Forelimb muscle (tissue), 1 donor: ENCODE measurements at regions not wholly inside any gene's neighbourhood (a gene's known extent, or its start where the extent isn't known, plus 50 kb on each side); places are given as distances from the start of the nearest gene placed in this dataset.

ENCODE experiments used
- DNase-seq: peaks from one replicate; pipeline ENCODE4 v3.0.0-alpha.2; 2013; ENCODE audit warnings: low read depth

GRCh38 chr18:46321955-46322354, 217.8 kb downstream of the HAUS1 start:
- no peak for DNase-seq

DNA sequence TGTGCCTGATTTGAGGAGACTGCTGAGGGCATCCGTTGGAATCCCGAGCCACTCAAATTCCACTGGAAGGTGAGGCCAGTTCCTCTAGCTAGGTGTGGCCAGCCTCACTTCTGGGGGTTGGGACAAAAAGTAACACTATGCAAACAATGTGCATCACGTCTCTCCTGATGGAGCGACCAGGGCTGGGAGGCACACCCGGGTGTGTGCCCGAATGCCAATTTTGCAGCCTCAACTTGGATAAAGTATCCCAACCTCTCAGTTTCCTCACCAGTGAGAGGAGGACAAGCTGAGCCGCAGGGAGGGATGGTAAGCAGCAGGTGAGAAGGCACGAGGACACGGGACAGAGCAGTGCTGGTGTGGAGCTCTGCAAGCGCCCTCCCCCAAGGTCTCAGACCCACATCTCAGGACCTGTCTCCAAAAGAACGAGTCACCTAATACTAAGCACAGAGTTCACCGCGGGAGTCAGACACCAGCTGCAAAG, 218.3 kb downstream of the HAUS1 start:
- no peak for DNase-seq

DNA sequence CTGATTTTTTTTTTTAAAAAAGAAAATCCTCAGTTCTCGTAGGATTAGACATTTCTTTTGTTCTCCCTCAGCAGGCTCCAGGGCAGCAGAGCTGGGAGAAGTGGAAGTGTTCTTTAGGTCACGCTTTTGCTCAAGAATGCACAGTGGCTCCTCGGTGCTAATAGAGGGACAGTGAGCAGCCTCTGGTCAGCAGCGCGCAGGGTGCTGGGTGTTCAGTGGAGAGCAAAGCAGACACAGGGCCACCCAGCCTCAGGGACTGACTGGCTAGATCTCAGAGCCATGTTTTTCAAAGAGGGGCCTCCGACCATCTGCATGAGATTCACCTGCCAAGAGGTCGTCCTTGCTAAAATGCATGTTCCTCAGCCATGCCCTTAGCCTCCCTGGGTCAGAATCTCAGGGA, 218.8 kb downstream of the HAUS1 start:
- no peak for DNase-seq

DNA sequence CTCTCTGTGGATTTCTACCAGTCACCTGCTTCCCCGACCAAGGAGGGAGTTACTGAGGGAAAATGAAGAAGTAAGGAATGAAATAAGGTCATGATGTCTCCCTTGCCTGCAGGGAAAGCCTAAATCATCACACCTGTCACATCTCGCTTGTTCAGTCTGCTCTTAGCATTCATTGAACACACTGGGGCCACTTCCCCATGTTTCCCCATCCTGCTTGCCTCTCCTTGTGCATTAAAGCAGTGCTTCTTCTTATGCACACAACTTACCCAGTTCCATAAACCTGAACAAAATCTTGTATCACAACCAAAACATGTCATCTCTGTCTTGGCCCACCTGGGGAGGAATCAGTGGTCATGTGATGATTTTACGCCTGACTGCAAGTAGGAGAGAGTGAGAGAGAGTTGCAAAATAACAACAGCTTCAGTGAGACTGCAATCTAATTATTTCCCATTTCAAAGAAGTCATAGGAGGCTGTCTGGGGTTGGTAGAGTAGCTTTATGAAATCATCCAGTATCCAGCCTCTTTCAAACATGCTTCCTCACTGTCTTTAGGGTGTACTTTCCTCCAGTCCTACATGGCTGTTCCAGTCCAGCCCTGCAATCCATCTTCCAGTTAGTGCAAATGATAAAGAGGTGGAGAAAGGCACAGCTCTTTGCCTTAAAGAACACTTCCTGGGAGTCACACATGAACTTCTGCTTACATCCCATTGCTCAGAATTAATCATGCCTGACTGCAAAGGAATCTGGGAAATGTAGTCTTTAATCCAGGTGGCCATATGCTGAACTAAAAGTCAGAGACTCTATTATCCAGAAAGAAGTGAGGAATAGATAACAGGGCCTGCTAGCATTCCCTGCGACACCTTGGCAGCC, 220.1 kb downstream of the HAUS1 start:
- no peak for DNase-seq

DNA sequence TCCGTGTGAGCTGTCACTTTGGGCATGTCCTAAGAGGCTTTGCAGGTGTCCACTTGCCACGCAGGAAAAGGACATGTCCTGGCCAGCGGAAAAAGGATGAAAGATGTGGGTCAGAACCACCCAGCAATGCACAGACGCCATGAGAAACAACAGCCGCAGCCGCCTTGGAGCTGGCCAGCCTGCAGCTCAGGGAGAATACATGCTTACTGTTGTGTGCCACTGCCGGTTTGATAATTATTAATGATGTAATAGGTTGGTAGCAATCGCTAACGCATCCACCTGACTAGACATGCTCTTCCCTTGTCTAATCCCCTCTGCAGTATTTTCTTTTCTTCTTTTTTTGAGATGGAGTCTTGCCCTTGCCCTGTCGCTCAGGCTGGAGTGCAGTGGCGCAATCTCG, 221.7 kb downstream of the HAUS1 start:
- DNase-seq, result no peak

GRCh38 chr18:46329736-46330246, 225.6 kb downstream of the HAUS1 start:
- no peak for DNase-seq

- DNase-seq, result no peak
Observed at GRCh38 chr18:46331316-46331715, 227.1 kb downstream of the HAUS1 start.

DNA sequence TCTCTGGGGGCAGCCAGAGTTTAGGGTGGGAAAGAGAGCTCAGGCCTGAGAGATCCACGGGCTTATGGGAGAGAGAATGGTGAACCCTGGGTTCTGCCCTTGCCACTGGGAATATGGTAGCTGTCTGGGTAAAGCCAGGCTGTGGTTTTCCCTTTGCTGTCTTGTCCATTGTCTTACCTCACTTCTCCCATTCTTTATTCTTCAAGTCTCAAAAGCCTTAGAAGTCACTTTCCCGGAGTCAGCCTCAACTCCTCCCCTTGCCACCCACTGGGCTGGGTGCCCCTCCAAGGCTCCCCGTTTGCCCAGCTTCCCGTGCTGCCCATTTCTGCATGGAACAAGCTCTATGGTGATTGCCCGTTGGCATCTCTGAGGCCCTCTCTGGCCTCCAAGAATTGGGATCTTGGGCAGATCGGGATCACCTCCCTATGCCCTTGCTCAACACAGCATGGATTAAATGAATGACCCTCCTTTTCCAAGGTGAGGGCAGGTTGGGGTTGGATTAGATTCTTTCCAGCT, 228.2 kb downstream of the HAUS1 start:
- DNase-seq, result no peak

GRCh38 chr18:46332921-46333341, 228.7 kb downstream of the HAUS1 start:
- DNase-seq, result no peak

- DNase-seq, result no peak
Observed at GRCh38 chr18:46333431-46334135, 229.4 kb downstream of the HAUS1 start.

- no peak for DNase-seq
Observed at GRCh38 chr18:46334868-46335281, 230.7 kb downstream of the HAUS1 start.

GRCh38 chr18:46335534-46336101, 231.4 kb downstream of the HAUS1 start:
- peak; percentile 46 for DNase-seq

DNA sequence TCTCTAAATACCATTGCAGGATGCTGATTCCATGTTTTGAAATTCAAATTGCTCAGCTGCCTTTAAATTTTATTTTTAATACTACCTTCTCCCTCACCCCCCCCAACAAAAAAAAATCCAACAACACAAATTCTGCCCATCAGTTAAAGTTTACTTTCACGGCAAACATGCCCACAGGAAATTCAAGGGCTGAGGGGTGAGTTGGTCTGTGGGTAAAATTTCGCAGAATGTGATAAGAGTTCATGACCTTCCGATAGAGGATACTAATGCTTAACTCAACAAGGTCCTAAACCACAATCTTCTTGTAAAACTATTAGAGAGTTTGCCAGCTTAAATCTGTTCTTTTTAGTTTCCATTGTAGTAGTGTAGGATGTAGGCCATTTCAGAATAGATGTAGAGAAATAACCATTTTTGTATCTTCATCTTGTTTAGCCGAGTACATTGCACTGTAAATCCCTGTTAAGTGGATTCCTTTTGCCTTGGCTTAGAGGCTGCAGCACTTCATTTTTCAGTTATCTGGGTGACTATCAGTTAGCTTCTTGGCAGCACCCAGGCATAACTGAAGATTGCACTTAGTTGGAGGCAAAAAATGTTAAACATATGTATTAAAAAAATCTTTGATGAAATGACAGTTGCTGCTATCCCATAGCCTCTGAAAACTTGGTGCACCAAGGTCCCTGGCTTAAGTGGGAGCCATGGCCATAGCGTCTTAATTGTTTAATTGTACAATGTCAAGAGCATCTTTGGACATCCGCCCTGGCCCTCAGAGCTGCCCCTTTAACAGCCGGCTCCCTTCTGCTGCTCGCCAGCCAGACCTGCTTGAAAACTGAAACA, 232.3 kb downstream of the HAUS1 start:
- no peak for DNase-seq

DNA sequence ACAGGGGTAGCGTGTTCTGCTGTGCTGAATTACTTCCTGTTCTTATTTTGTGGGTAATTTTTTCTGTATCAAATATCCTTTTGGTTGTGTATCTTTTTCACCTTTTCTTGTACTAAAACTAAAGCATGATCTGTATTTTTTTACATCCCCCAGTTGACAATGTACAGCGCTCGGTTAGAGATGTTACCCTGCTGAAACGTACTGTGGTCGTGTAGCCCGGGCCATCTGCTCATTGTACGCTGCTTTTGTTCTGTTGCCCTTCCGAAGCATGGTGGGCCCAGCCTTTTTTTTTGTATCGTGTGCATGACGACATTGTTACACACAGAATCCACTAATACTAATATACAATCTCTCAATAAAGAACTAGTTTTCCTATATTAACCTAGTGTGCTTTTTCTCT, 233.1 kb downstream of the HAUS1 start:
- no peak for DNase-seq

GRCh38 chr18:46338205-46338604, 234.0 kb downstream of the HAUS1 start:
- no peak for DNase-seq

DNA sequence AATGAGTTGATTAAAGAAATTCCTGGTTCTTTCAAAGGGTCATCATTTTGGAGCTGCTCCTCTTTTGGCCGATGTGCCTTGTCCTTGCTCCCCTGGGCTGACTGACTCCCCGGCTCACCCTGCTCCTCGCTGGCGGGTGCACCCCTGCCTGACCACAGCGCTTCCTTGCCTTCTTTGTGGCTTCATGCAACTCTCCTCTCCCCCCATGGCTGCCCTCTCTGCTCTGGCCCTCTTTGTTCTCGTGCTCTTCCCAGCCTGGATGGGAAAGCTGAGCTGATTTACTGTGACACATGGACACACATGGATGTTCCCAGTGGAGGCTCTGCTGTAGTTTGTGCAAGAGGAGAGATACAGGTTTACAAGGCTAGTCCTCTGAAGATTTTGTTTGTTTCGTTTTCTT, 234.6 kb downstream of the HAUS1 start:
- no peak for DNase-seq

- DNase-seq, result no peak
Observed at GRCh38 chr18:46340716-46341115, 236.5 kb downstream of the HAUS1 start.

GRCh38 chr18:46341986-46342525, 237.9 kb downstream of the HAUS1 start:
- DNase-seq, result no peak

DNA sequence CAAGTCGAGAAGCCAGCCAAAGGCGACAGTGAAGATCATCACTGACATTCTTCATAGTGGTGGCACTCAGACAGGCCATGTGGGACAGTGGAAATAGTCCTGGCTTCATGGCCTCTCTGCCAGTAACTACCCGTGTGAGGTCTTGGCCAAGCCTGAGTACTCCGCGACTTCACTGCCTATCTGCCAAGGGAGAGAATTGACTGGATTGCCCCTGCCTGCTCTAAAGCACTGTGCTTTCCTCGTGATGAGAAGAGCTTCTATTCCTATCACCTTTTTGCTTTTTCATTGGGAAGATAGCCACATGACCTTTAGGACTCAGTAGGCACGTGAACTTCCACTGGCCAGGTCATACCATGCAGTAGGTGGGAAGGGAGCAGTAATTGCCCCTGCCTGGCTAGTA, 239.3 kb downstream of the HAUS1 start:
- no peak for DNase-seq

DNA sequence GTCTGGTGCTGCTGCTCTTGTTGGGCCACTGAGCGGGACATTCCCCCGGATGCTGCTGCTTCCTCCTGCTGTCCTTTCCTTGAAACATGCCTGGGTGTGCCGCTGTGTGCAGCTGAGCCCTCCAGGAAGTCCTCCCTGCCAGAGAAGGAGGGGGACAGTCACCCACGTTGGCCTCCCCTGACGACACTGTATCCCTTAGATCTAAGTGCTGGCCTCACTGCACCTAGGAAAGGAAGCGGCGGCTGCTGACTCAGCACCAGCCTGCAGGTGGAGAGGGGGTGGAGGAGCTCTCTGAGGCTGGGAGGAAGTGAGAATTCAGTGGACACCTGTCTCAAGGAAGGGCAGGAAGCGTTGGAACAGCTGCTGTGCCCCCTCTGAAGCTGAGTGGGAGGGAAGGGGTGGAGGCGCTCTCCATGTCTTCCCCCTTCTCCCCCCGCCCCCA, 239.8 kb downstream of the HAUS1 start:
- DNase-seq, result no peak
